Chondrocyte (in vitro differentiated cells): ENCODE measurements at regions not wholly inside any gene's neighbourhood (a gene's known extent, or its start where the extent isn't known, plus 50 kb on each side); places are given as distances from the start of the nearest gene placed in this dataset.

Experiments used
- DNase-seq: peaks from one replicate; pipeline ENCODE4 v3.0.0; 2021; ENCODE audit warnings: mixed read lengths, low spot score
- H3K27ac Mint-ChIP-seq: one replicate; pipeline ENCODE4 v1.8.0; 2021; ENCODE audit warnings: mild to moderate bottlenecking, moderate library complexity, mixed read lengths; ENCODE audit not compliant: unreplicated experiment
- H3K27me3 Mint-ChIP-seq: 2 replicates; pipeline ENCODE4 v1.8.0; 2021; ENCODE audit warnings: low read depth, mixed read lengths
- H3K36me3 Mint-ChIP-seq: 2 replicates; pipeline ENCODE4 v1.8.0; 2021; ENCODE audit warnings: low read depth, mixed read lengths
- H3K4me1 Mint-ChIP-seq: 2 replicates; pipeline ENCODE4 v1.8.0; 2021; ENCODE audit warnings: low read depth, mild to moderate bottlenecking, mixed read lengths
- H3K4me3 Mint-ChIP-seq: one replicate; pipeline ENCODE4 v1.8.0; 2021; ENCODE audit warnings: mild to moderate bottlenecking, moderate library complexity, mixed read lengths; ENCODE audit not compliant: unreplicated experiment
- H3K9me3 Mint-ChIP-seq: 2 replicates; pipeline ENCODE4 v1.8.0; 2021; ENCODE audit warnings: low read depth, mixed read lengths
- CTCF ChIP-seq: fragments of 200-600 bp; sonication (generic); IDR thresholded peaks from 2 replicates; pipeline ENCODE4 v1.5.0; 2021; ENCODE audit warnings: antibody characterized with exemption, mild to moderate bottlenecking, moderate library complexity

DNA sequence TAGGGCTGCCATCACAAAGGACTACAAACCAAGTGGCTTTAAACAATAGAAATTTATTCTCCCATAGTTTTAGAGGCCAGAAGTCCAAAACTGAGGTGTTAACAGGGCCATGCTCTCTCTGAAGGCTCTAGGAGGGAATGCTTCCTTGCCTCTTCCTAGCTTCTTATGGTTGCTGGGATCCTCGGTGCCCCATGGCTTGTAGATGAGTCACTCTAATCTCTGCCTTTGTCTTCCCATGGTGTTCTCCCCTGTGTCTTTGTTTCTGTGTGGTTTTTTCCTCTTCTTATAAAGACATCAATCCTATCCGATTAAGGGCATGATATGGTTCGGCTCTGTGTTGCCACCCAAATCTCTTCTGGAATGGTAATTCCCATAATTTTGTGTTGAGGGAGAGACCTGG, 178.8 kb upstream of the NREP start:
- Mint-ChIP-seq H3K27me3 (no peaks in the 10 kb centered on the region), H3K4me3 (no peak overlapping the region), H3K9me3 (peaks cover 11% of the 10 kb centered on the region), H3K4me1 (peaks cover 69% of the 10 kb centered on the region), H3K36me3 (peaks cover 3% of the 10 kb centered on the region), H3K27ac (peak overlapping the region; percentile 15)
- no peak for TF ChIP-seq CTCF
- no peak for DNase-seq

- Mint-ChIP-seq H3K9me3 (peaks cover 11% of the 10 kb centered on the region), H3K4me3 (no peak overlapping the region), H3K4me1 (peaks cover 74% of the 10 kb centered on the region)
These were observed 178.0 kb upstream of the NREP start for GRCh38 chr5:111935009-111935408.

GRCh38 chr5:111934511-111934910, 177.5 kb upstream of the NREP start:
- DNase-seq: no peak
- Mint-ChIP-seq H3K27me3 (no peaks in the 10 kb centered on the region), H3K9me3 (peaks cover 11% of the 10 kb centered on the region), H3K27ac (no peak overlapping the region), H3K36me3 (peaks cover 3% of the 10 kb centered on the region), H3K4me3 (no peak overlapping the region), H3K4me1 (peaks cover 79% of the 10 kb centered on the region)
- no peak for TF ChIP-seq CTCF

More at GRCh38 chr5:111935009-111935408, 178.0 kb upstream of the NREP start:
- Mint-ChIP-seq H3K36me3 (peaks cover 3% of the 10 kb centered on the region), H3K27me3 (no peaks in the 10 kb centered on the region), H3K27ac (no peak overlapping the region)
- TF ChIP-seq CTCF: no peak
- DNase-seq: no peak

GRCh38 chr5:111933086-111933485, 176.1 kb upstream of the NREP start:
- H3K27ac Mint-ChIP-seq: peak overlapping the region; percentile 79
- TF ChIP-seq CTCF: no peak
- H3K4me3 Mint-ChIP-seq: no peak overlapping the region

GRCh38 chr5:111932628-111933027, 175.6 kb upstream of the NREP start:
- Mint-ChIP-seq H3K4me1 (peaks cover 90% of the 10 kb centered on the region), H3K4me3 (no peak overlapping the region), H3K36me3 (peaks cover 3% of the 10 kb centered on the region), H3K27ac (peak overlapping the region; percentile 79), H3K9me3 (peaks cover 8% of the 10 kb centered on the region), H3K27me3 (no peaks in the 10 kb centered on the region)
- TF ChIP-seq CTCF: no peak
- DNase-seq: no peak

More at GRCh38 chr5:111933086-111933485, 176.1 kb upstream of the NREP start:
- Mint-ChIP-seq H3K4me1 (peaks cover 92% of the 10 kb centered on the region), H3K9me3 (peaks cover 11% of the 10 kb centered on the region), H3K27me3 (no peaks in the 10 kb centered on the region), H3K36me3 (peaks cover 3% of the 10 kb centered on the region)
- no peak for DNase-seq
